IMR-90 (cell line): ENCODE measurements at regions not wholly inside any gene's neighbourhood (a gene's known extent, or its start where the extent isn't known, plus 50 kb on each side); places are given as distances from the start of the nearest gene placed in this dataset.

Source experiments
- ATAC-seq: fragments of 200-7000 bp; cut with Tn5 transposase; 2 replicates; pipeline ENCODE4 v1.9.1; 2020; ENCODE audit warnings: low read depth, mild to moderate bottlenecking, moderate library complexity
- BruUV-seq: library from RNA; stranded (reverse); fragments of 400-500 nt; replicated peaks from 2 replicates; lab custom pipeline; 2021; lab: Mats Ljungman, UMichigan
- CTCF ChIA-PET: fragments of 300-600 bp; formaldehyde crosslinking; extraction: SDS; loops from one replicate; lab custom pipeline; 2021; ENCODE audit warnings: antibody characterized with exemption; lab: Yijun Ruan, JAX
- POLR2A ChIA-PET: fragments of 300-600 bp; sonication (Branson Sonifier 250); formaldehyde crosslinking; loops from one replicate; lab custom pipeline; 2022; ENCODE audit warnings: antibody characterized with exemption; ENCODE audit not compliant: unreplicated experiment; lab: Charles Lee
- DNase-seq: peaks from one replicate; pipeline ENCODE4 v3.0.0; 2013
- H2AFZ ChIP-seq: replicated peaks from 2 replicates; pipeline ENCODE3; 2013; ENCODE audit warnings: low read length, mild to moderate bottlenecking; ENCODE audit not compliant: poor library complexity
- H2AK5ac ChIP-seq: 2 replicates; pipeline ENCODE4 v1.6.1; 2013; ENCODE audit warnings: low read depth, low read length, inconsistent platforms
- H2AK9ac ChIP-seq: replicated peaks from 2 replicates; pipeline ENCODE3; 2013; ENCODE audit warnings: mild to moderate bottlenecking, low read depth, low read length, moderate library complexity; ENCODE audit not compliant: poor library complexity
- H2BK120ac ChIP-seq: 2 replicates; pipeline ENCODE4 v1.6.1; 2013; ENCODE audit warnings: low read depth, low read length, inconsistent platforms
- H2BK15ac ChIP-seq: 3 replicates; pipeline ENCODE4 v1.6.1; 2013; ENCODE audit warnings: low read depth, low read length, inconsistent platforms
- H2BK20ac ChIP-seq: 2 replicates; pipeline ENCODE4 v1.6.1; 2013; ENCODE audit warnings: low read depth, mild to moderate bottlenecking, inconsistent platforms, low read length, moderate library complexity
- H2BK5ac ChIP-seq: 2 replicates; pipeline ENCODE4 v1.6.1; 2013; ENCODE audit warnings: mild to moderate bottlenecking, low read depth, low read length, inconsistent platforms; ENCODE audit not compliant: poor library complexity, severe bottlenecking
- H3K14ac ChIP-seq: replicated peaks from 2 replicates; pipeline ENCODE4 v1.6.1; 2013; ENCODE audit warnings: low read depth, low read length, inconsistent platforms
- H3K18ac ChIP-seq: 2 replicates; pipeline ENCODE4 v1.6.1; 2013; ENCODE audit warnings: low read depth, low read length, control low read depth
- H3K23ac ChIP-seq: 2 replicates; pipeline ENCODE4 v1.6.1; 2013; ENCODE audit warnings: low read depth, low read length, inconsistent platforms
- H3K27ac ChIP-seq: 2 replicates; pipeline ENCODE4 v1.5.1; 2013; ENCODE audit warnings: mild to moderate bottlenecking, control low read depth, low read length; ENCODE audit not compliant: insufficient read depth
- H3K27me3 ChIP-seq: 2 replicates; pipeline ENCODE4 v1.6.1; 2013; ENCODE audit warnings: low read length; ENCODE audit not compliant: control insufficient read depth, insufficient read depth
- H3K36me3 ChIP-seq: 2 replicates; pipeline ENCODE4 v1.6.1; 2013; ENCODE audit warnings: low read length, mixed read lengths; ENCODE audit not compliant: control insufficient read depth, insufficient read depth
- H3K4ac ChIP-seq: 2 replicates; pipeline ENCODE4 v1.6.1; 2013; ENCODE audit warnings: low read depth, low read length, inconsistent platforms
- H3K4me1 ChIP-seq: 2 replicates; pipeline ENCODE4 v1.6.1; 2013; ENCODE audit warnings: low read length, mixed read lengths; ENCODE audit not compliant: control insufficient read depth, insufficient read depth
- H3K4me2 ChIP-seq: 2 replicates; pipeline ENCODE4 v1.6.1; 2013; ENCODE audit warnings: low read depth, mild to moderate bottlenecking, control low read depth, low read length, moderate library complexity
- H3K4me3 ChIP-seq: 2 replicates; pipeline ENCODE4 v1.5.1; 2013; ENCODE audit warnings: low read depth, mild to moderate bottlenecking, control low read depth, low read length, moderate library complexity; ENCODE audit not compliant: insufficient read depth
- H3K56ac ChIP-seq: 2 replicates; pipeline ENCODE4 v1.6.1; 2013; ENCODE audit warnings: low read length, inconsistent platforms; ENCODE audit not compliant: insufficient read depth; ENCODE audit errors: extremely low read depth
- H3K79me1 ChIP-seq, 2 experiments: 2 replicates each; pipeline ENCODE4 v1.6.1; 2013; ENCODE audit warnings: low read length in 2 of 2, inconsistent platforms in 1 of 2, low read depth in 1 of 2
- H3K9ac ChIP-seq: 2 replicates; pipeline ENCODE4 v1.6.1; 2013; ENCODE audit warnings: low read depth, low read length, control low read depth
- H3K9me1 ChIP-seq: 2 replicates; pipeline ENCODE4 v1.6.1; 2013; ENCODE audit warnings: low read length, inconsistent platforms; ENCODE audit not compliant: insufficient read depth
- H3K9me3 ChIP-seq: 2 replicates; pipeline ENCODE4 v1.6.1; 2013; ENCODE audit warnings: low read length; ENCODE audit not compliant: control insufficient read depth, insufficient read depth
- H4K20me1 ChIP-seq: 2 replicates; pipeline ENCODE4 v1.6.1; 2013; ENCODE audit warnings: low read length, inconsistent platforms; ENCODE audit not compliant: insufficient read depth
- H4K5ac ChIP-seq: 2 replicates; pipeline ENCODE4 v1.6.1; 2013; ENCODE audit warnings: mild to moderate bottlenecking, low read depth, low read length, control low read depth
- H4K8ac ChIP-seq, 2 experiments: 2 replicates each; pipeline ENCODE4 v1.6.1; 2013; ENCODE audit warnings: low read depth in 2 of 2, low read length in 2 of 2, control low read depth in 1 of 2, inconsistent platforms in 1 of 2
- H4K91ac ChIP-seq: 2 replicates; pipeline ENCODE4 v1.6.1; 2013; ENCODE audit warnings: low read depth, low read length, inconsistent platforms; ENCODE audit not compliant: insufficient read depth
- BHLHE40 ChIP-seq: fragments of 150-350 bp; IDR thresholded peaks from 2 replicates; pipeline ENCODE4 v1.6.1; 2016; ENCODE audit warnings: mild to moderate bottlenecking, low read depth, low read length
- POLR2A ChIP-seq: IDR thresholded peaks from 2 replicates; pipeline ENCODE4 v1.6.1; 2012; ENCODE audit warnings: mild to moderate bottlenecking, low read depth, low read length
- RAD21 ChIP-seq: IDR thresholded peaks from 2 replicates; pipeline ENCODE4 v1.6.1; 2012; ENCODE audit warnings: low read length, improper control_type of control experiment
- WGBS, 2 experiments: methylation state at CpG; one replicate each; pipeline versions ENCODE4 v1.1.5 to v1.1.7; 2013; ENCODE audit warnings: missing lambda C conversion rate in 2 of 2; ENCODE audit not compliant: insufficient read length in 1 of 2; ENCODE audit errors: extremely low coverage in 2 of 2; 5-methylcytosine and 5-hydroxymethylcytosine counted together
- dilution Hi-C: fragments of 300-500 bp; cut with HindIII; formaldehyde crosslinking; loops from one replicate; pipeline ENCODE4 v1.14.3; 2018; ENCODE audit warnings: low sequenced_read_pairs; ENCODE audit not compliant: unreplicated experiment
- in situ Hi-C: fragments of 300-500 bp; cut with MboI; formaldehyde crosslinking; loops from 3 replicates; pipeline ENCODE4 v1.14.3; 2019; ENCODE audit warnings: low sequenced_read_pairs, inconsistent platforms, mixed read lengths
- intact Hi-C: fragments of 100-400 bp; cut with micrococcal nuclease; formaldehyde crosslinking; loops from 2 replicates; pipeline ENCODE4 v1.10.0; 2022
- TF ChIP-seq, protein P1 (sequence below): fragments of 150-350 bp; IDR thresholded peaks from 2 replicates; pipeline ENCODE4 v1.6.1; 2017; ENCODE audit warnings: mild to moderate bottlenecking, antibody characterized with exemption, low read length, low read depth

GRCh38 chr6:142631517-142632385, 313.2 kb downstream of the HIVEP2 start:
- Histone ChIP-seq H3K4me1 (no peaks in the 10 kb centered on the region; the same call in 1 of the 2 replicates), H4K20me1 (no peaks in the 10 kb centered on the region), H3K79me1 (no peaks in the 10 kb centered on the region), H4K91ac (no peak overlapping the region), H3K14ac (no peak overlapping the region), H3K36me3 (no peaks in the 10 kb centered on the region), H4K8ac (no peak overlapping the region), H3K23ac (no peak overlapping the region), H3K9ac (no peak overlapping the region), H4K5ac (no peak overlapping the region), H3K27me3 (no peaks in the 10 kb centered on the region; the same call in 1 of the 2 replicates), H2AK5ac (no peak overlapping the region), H2BK20ac (no peak overlapping the region), H2AK9ac (no peak overlapping the region), H3K9me3 (no peaks in the 10 kb centered on the region), H2BK15ac (no peak overlapping the region), H2BK5ac (no peak overlapping the region), H3K4me2 (no peak overlapping the region), H3K9me1 (no peaks in the 10 kb centered on the region), H3K4me3 (no peak overlapping the region), H3K18ac (no peak overlapping the region), H2BK120ac (no peak overlapping the region), H2AFZ (no peak overlapping the region), H3K27ac (no peak overlapping the region), H3K56ac (no peak overlapping the region), H3K4ac (no peak overlapping the region)
- BruUV-seq: no TSS peak
- no peak for DNase-seq
- ATAC-seq: no peak
- TF ChIP-seq POLR2A (no peak), RAD21 (no peak), BHLHE40 (no peak)
- TF ChIP-seq, protein P1, sequence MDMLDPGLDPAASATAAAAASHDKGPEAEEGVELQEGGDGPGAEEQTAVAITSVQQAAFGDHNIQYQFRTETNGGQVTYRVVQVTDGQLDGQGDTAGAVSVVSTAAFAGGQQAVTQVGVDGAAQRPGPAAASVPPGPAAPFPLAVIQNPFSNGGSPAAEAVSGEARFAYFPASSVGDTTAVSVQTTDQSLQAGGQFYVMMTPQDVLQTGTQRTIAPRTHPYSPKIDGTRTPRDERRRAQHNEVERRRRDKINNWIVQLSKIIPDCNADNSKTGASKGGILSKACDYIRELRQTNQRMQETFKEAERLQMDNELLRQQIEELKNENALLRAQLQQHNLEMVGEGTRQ: no peak
- in situ Hi-C loops (no loop called here), dilution Hi-C loops (no loop called here), intact Hi-C loops (no loop called here)
- no CpG with 5 or more reads among the region's 2 CpGs for WGBS, 2 experiments
- CTCF ChIA-PET: no interaction called here
- POLR2A ChIA-PET: no interaction called here
